HG02763 (cell line): ENCODE measurements at regions not wholly inside any gene's neighbourhood (a gene's known extent, or its start where the extent isn't known, plus 50 kb on each side); places are given as distances from the start of the nearest gene placed in this dataset.

Experiments
- ATAC-seq: cut with Tn5 transposase; IDR thresholded peaks from one replicate; pipeline ENCODE4 v1.9.1; 2021; ENCODE audit warnings: mild to moderate bottlenecking, moderate library complexity; ENCODE audit not compliant: unreplicated experiment

DNA sequence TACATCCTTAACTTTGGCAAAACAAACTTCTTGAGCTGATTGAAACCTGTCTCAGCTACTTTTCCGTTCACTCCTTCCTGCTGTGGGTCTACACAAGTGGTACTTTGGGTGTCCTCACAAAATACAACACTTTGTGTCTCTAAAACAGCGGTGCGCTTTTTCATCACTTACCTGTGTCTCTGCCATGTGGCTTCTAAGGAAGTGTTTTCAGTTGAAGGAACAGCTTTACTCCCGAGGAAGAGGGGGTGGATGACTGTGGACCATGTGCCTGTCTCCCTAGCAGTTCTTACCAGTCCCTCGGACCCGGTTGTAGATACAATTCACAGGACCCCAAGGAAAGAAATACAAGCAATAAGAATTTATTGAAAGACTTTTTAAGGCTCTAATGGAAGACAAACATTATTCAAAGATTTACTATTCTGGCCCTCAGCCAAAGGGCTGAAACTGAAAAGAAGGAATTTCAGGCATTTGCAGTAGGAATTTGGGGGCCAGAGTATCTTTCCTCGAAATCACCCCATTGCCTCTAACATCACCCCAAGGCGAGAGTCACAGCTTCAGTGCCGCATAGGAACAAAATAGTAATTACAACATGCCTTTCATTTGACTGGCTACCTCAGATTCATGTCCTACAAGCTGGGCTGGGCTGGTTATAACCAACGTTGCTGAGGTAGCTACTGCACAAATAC lies 246.3 kb downstream of the ACTR3B start:
- ATAC-seq, result no peak

DNA sequence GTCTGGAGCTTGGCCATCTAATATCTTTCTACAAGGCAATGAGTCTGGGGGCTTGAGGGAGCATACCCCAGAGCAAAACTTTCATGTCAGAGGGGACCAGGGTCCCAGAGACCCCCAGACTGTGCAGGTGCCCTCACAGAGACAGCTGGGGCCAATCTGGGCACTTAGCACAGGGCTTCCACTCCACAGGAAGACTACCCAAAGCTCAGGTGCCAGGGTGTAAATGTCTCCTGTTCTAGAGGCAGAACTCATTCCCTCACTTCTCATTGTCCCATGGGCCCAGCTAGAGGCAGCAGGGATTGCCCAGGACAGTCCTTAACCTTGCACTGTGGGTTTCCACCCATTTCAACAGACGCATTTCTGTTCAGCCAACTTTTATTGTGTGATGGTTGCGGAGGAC lies 246.9 kb downstream of the ACTR3B start:
- no peak for ATAC-seq

DNA sequence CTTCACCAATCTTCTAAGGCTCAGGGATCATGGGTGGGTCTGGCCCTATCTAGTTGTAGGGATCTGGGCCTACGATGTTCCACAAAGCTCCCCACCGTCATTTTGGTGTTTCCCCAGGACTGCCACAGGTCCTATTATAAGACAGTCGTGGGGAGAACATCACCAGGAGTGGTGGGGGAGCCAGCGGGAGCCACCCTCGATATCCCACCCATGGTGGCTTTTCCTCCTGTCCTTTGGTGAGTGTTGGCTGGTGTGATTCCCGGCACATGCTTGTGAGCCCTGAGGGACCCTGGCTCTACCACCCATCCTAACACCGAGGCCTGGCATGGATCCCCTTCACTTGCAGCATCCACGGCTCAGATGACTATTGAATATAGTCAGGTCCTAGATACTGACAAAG lies 247.4 kb downstream of the ACTR3B start:
- ATAC-seq, result no peak

DNA sequence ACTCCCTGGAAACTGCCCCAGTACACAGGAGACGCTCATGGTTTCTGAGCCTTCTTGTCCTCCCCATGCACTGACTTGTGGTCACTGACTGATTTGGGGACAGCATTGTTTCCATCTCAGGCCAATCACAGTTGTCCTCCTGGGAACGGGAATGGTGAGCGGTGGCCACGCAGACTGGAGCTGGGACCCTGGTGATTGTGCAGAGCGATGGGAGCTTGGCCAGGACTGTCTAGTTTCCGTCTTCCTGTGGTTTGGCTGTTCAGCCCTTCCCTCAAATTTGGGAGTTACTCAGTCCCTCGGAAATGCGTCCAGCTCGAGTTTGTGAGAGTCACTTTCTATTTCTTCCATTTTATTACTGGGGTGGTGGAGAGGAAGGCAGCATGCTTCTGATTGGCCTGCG lies 250.9 kb downstream of the ACTR3B start:
- ATAC-seq, result no peak

DNA sequence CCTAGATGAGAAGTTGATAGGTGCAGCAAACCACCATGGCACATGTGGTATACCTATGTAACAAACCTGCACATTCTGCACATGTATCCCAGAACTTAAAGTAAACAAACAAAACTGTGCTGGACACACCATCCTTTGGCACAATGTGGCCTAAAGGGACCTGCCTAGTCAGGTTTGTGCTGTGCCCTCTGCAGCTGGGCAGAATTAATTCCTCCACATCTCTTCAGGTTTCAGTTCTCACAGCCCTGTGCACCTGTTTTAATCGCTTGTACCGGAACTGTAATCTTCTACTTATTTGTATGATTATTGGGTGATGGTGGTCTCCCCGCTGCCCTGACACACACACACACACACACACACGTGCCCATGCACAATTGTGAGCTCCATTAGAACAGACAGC lies 252.7 kb downstream of the ACTR3B start:
- ATAC-seq, result no peak

DNA sequence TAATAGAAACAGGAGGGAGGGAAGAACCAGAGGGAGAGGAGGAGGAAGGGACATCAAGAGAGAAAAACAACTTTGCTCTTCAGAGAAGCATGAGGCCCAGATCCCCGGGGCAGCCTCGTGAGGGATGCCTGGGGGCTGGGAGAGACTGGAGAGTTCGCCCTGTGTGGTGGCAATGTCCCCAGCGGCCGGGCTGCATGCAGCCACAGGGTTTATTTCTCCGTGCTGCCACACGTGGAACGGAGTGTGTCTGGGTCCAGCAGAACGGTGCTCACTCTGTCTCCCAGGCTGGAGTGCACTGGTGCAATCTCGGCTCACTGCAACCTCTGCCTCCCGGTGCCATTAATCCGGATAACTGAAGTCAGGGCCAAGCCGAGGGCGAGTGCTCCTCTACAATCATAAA lies 257.7 kb downstream of the ACTR3B start:
- ATAC-seq, result no peak

DNA sequence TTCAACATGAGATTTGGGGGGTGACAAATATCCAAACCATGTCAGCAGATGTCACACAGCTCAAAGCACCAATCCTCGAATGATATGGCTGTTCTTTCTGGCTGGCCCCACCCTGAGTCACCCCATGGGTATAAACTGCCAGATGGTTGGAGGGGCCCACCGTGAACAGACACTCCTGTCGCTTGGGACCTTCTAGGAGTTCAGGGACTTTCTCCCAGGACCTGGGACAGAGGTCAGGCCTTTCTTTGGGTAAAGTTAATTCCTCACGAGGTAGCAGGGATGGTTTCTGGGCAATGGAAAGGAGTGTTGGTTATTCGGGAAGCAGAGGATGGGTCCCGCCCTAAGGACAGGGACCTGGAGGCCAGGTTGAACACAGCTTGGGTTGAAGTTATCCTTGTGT lies 262.0 kb downstream of the ACTR3B start:
- ATAC-seq, result no peak

DNA sequence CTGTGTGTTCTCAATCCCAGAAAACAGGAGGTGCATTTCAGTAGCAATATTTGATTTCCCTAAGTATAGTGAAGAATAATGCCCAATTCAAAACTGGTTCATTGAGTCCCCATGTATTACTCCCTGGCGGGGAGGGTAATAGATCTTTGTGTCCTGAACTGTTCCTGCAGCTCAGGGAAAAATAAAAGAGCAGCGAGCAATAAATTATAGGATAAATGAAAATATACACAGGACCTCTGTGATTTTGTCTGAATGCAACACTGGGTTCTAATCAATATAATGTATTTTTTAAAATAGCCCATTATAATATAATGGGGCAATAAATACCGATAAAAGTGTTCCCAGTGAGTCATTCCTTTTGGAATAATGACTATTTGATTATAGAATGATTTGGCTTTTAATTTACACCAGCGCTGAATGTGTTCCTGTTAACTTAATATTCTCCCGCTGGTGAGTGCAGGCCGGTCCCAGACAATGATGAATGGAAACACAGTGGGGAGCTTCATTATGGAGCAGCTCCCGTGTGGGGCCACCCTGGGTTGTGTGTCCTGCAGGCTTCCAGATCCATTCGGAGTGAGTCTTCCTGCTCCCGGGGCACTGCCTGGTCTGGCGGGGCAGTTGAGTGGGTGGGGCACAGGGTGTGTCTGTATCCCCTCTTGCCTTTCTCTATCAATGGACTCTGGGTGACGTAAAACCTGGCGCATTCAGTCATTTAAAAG lies 263.1 kb downstream of the ACTR3B start:
- no peak for ATAC-seq

DNA sequence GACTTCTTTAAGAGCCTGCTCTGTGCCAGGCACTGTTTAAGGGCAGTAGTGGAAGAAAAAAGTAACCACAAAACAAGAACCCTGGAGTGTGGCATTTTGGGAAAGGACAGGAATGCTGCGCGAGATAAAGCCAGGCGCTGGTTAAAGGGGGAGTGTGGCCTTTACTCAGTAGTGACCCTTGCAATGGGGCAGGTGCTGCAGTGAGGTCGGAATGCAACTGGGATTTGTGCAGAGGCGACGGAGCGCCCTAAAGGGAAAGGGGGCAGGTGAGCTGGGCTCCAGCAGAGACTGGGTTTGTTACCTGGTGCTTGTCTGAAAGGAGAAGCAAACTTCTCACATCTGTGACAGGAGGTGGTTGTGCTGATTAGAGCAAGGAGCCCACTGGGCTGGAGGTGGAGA lies 263.6 kb downstream of the ACTR3B start:
- ATAC-seq, result no peak

DNA sequence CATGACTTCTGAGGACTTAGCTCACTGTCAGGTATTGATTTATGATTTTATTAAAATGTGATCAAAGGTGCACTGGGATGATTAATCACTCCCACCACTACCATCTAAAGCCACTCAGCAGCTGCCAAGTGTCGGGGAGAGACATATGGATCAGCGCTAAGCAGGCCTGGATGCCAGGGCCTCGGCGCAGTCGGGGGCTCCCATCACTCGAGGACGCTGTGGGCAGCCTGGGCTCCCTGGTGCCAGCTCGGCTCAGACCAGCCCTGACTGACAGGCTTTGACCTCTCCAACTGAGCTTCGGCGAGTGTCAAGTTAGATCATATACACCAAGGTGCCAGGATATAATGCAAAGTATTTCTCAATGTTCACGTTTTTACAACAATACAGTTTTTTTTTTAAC lies 267.7 kb downstream of the ACTR3B start:
- no peak for ATAC-seq

DNA sequence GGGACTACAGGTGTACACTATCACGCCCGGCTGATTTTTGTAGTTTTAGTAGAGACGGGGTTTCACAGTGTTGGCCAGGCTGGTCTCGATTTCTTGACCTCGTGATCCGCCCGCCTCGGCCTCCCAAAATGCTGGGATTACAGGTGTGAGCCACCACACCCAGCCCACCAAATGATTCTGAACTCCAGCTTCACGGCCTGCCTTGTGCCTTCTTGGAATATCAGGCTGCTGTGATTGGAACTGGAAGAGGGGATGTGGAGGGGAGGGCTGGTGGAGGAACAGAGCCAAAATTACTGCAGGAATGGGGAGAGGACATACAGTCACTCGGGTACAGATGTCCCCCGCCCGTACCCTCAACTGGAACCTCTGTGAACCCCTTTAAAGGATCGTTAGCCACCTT lies 268.4 kb downstream of the ACTR3B start:
- no peak for ATAC-seq

DNA sequence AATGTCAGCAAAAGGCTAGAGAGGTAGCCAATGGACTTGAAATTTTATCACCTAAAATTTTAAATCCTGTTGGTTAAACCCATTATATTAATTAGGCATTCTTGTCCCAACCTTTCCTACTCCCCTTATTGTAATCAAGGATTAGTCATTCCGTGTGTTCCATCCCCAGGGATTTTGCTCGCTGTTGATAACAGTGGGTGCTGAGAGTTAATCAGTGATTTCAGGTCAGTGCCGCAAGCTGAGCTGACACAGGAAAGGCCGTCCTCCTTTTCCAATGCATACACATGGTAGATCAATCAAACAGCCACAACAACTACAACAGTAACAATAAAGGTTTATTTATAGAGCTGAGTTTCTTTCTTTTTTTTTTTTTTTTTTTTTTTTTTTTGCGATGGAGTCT lies 271.4 kb downstream of the ACTR3B start:
- no peak for ATAC-seq

DNA sequence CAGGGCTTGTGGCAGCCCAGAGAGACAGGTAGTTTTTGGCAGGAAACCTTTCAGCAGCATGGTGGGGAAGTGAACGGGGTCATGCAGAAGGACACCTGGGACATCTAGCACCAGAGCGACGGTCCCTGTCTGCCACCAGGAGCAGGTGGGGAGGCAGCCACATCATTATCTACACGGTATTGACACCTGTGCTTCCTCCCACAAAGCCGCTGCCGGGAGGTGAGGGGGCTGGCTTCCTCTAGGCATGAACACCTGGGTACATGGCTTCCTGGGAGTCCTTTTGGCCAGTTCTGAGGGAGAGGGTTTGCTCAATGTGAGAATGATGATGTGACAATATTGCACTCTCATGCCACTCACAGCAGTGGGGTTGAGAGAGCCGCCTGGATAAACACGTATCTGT lies 275.2 kb downstream of the ACTR3B start:
- ATAC-seq, result no peak

DNA sequence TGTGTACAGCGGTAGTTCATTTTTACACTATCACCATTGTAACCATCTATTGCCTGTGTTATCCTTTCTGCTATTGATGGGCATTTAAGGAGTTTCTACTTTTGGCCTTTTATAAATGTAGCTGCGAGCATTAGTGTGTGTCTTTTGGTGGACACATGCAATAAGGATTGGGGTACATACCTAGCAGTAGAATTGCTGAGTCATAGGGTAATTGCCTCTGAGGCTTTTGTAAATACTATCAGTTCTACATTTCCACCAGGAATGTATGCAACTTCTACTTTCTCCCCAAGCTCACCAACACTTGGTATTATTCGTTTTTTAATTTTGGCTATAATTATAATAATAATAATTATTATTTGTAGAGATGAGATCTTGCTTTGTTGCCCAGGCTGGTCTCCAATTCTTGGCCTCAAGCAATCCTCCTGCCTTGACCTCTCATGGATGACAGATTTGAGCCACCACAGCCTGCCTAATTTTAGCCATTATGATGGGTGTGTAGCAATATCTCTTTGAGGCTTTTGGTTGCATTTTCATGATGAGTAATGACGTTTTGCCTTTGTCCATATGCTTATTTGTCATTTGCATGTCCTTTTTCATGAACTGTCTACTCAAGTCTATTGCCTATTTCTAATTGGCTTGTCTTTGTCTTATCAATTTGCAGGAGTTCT lies 277.0 kb downstream of the ACTR3B start:
- no peak for ATAC-seq

DNA sequence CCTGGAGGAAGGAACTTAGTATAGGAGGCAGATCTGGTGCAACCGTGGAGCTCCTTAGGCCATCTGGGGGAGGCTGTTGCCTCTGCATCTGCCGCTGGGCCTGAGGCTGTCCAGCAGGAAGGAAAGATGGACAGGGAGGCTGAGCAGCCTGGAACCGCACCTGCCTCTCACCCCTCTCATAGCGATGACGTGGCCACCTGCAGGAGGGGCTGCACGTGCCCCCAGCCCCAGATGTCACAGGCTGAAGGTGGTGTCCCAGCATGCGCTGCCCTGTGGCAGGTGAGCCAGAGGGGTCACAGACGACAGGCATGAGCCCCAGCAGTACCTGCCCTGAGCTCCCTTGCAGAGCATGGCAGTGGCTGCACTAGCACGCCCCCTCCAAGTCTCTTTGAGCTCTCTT lies 283.9 kb downstream of the ACTR3B start:
- ATAC-seq, result no peak

DNA sequence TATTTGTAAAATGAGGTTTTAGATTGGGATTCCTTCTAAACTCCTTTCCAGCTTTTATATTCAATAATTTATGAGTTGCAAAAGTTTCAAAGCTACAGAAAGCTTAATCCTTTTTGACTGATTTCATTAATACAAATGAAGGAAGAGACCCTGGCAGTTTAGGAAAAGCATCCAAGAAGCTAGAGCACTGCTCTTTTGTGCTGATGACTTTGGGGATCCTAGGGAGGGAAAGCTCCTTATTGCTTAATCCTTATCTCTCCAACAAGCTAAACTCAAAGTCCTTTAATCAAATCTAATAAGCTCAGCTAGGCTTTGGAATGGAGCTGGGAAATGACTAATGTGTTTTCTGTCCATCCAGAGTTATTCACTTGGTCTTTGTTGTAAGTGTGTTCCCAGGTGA lies 285.4 kb downstream of the ACTR3B start:
- no peak for ATAC-seq

DNA sequence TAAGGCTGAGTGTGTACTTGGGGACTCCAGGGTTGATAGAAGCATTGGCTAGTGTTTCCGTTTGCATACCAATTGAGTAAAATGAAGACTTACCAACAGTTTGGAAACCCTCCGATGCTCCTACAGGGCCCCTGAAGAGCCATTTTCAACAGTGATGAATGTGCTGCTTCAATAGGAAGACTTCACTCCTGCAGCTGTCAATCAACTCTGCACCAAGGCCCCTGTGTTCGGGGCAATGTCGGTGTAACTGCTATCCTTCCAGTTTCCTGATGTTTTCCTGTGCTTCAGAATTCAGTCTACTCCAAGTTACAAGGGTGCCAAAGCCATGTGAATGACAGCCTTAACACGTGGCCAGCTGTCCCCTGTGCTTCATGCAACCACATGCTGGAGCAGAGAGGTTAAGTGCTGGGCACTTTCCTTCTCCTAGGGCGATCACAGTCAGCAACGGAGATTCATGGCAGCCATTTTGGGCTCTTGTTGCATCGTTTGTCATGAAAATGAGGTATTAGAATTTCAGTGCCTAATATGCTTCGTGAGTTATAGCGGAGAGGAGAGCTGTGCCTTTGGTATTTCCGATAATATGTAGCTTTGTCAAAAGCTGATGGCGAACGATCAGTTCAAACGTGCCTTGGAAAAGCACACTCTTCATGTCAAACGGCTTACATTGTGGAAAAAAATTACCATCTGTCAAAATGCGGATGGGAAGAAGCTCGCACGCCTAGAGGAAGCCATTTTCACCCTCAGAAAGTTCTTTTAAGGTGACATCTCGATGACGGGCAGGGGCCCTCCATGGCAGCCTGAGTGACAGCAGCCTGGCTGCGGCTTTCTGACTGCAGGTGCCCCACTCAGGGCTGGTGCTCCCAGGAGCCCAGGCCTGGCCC lies 287.8 kb downstream of the ACTR3B start:
- no peak for ATAC-seq

DNA sequence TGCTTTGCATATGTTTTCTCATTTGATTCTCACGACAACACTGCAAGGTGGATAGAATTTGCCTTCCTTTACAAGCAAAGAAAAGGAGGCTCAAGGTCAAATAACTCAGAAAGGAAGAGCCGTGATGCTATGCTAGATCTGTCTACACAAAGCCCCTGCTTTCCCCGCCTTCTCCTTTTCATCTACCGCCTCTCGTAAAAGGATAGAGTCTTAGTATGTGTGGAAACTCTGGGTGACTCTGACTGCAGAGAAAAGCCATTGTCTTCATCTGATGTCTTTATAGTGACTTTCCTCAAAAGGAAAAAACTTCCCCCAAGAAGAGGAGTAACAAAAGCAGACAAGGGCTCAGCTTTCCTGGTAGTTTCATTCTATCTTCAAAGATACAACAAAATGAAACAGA lies 292.7 kb downstream of the ACTR3B start:
- ATAC-seq, result no peak

DNA sequence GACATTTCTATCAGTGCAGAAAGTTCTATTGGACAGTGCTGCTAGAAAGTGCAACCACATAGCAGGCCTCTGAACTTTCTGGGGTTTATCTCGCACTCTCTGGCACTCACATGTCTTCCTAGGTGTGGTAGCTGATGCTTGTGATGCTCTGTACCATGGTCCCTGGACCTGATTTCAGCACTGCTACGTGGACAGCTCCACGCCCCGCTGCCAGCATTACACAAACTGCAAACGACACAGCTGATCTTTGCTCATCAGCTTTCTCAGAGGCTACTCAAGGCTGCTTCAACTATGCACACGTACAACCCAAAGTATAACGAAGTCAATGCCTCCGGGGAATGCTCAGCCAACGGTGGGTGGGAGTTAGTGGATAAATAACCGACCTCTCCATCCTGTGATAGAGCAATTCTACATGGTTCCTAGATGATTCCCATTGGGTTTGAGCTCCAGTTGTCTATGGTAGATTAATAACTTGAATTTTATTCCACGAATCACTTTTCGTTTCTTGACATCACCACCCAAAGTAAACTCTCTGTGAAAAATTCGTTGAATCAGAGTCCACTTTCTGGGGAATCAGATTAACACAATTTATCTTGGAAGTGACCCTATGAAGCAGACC lies 302.5 kb downstream of the ACTR3B start:
- no peak for ATAC-seq

DNA sequence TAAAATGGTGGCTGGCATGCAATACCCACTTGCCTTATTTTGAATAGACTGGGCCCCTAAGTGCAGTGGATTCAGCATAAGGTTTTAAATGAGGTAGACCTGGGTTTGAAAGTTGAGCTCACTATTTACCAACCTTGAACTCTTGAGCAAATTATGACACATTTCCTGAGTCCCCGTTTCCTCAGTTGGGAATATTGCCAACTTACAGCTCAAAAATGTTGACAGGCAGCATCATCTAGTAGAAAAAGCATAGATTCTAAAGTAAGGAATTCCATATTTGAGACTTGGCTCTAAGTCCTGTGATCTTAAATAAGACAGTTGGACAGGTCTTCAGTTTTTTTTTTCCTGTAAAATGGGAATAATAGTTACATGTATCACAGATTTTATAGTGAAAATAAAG lies 305.5 kb downstream of the ACTR3B start:
- ATAC-seq, result no peak

DNA sequence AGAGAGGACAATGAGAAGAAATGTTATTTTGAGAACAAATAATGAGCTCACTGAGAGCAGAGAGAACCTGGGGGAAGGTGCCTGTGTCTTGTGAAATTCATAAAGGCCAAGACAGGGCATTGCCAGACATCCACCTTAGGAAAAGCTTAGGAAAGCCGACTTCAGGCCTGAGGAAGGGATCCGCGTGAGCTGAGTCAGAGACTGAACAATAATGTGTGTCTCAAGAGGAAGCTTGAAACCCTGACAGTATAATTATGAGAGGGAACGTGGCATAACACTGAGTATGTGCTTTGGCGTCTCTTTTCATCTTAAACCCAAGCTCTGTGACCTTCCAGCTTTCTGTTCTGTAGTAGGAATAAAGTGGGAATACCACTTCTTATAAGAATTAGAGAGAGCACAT lies 307.2 kb downstream of the ACTR3B start:
- no peak for ATAC-seq
